Activated B cell treated with CpG ODN at 0.5 μM for 24 hours (primary cell): ENCODE measurements at regions not wholly inside any gene's neighbourhood (a gene's known extent, or its start where the extent isn't known, plus 50 kb on each side); places are given as distances from the start of the nearest gene placed in this dataset.
"Not testable (repeated sequence)": the region's sequence is repeated elsewhere in the genome, so short reads cannot be mapped to it uniquely, and the experiment has no call there.

Experiments
- ATAC-seq: fragments of 200-7000 bp; cut with Tn5 transposase; one replicate; pipeline ENCODE4 v1.10.0; 2021; ENCODE audit warnings: low read depth, mild to moderate bottlenecking, moderate library complexity
- CTCF ChIA-PET: fragments of 350-600 bp; sonication (Branson Sonifier 250); formaldehyde crosslinking; loops from one replicate; lab custom pipeline; 2021; ENCODE audit warnings: antibody characterized with exemption; lab: Charles Lee
- POLR2A ChIA-PET: fragments of 350-600 bp; sonication (Branson Sonifier 250); formaldehyde crosslinking; loops from one replicate; lab custom pipeline; 2021; ENCODE audit warnings: antibody characterized with exemption; lab: Charles Lee
- DNase-seq: peaks from one replicate; pipeline ENCODE4 v3.0.0; 2022
- H3K27ac Mint-ChIP-seq: one replicate; pipeline ENCODE4 v1.8.0; 2020; ENCODE audit warnings: mixed read lengths
- H3K27me3 Mint-ChIP-seq: one replicate; pipeline ENCODE4 v1.8.0; 2021; ENCODE audit warnings: mixed read lengths
- H3K36me3 Mint-ChIP-seq: one replicate; pipeline ENCODE4 v1.8.0; 2021; ENCODE audit warnings: low read depth, mixed read lengths
- H3K4me1 Mint-ChIP-seq: one replicate; pipeline ENCODE4 v1.8.0; 2021; ENCODE audit warnings: mixed read lengths
- H3K4me3 Mint-ChIP-seq: one replicate; pipeline ENCODE4 v1.8.0; 2020; ENCODE audit warnings: mild to moderate bottlenecking, mixed read lengths
- H3K9me3 Mint-ChIP-seq: one replicate; pipeline ENCODE4 v1.8.0; 2020; ENCODE audit warnings: mixed read lengths
- CTCF ChIP-seq: fragments of 200-600 bp; IDR thresholded peaks from one replicate; pipeline ENCODE4 v1.8.0; 2022; ENCODE audit warnings: antibody characterized with exemption, mild to moderate bottlenecking
- intact Hi-C: fragments of 100-400 bp; cut with micrococcal nuclease; formaldehyde crosslinking; loops from one replicate; pipeline ENCODE4 v1.15.1; 2024

GRCh38 chr3:22380253-22380652, 629.2 kb upstream of the ZNF385D start:
- H3K27ac Mint-ChIP-seq = no peak overlapping the region
- H3K36me3 Mint-ChIP-seq = no peaks in the 10 kb centered on the region
- ChIA-PET CTCF (no interaction called here), POLR2A (interaction anchor here (0.6 to 0.7 kb wide), 2 partner anchors 13 to 1342 kb away, joined by 3 to 5 read pairs; no protein-coding TSS in a partner anchor)
- ATAC-seq (no peak), DNase-seq (no peak)
- H3K4me1 Mint-ChIP-seq = no peaks in the 10 kb centered on the region
- no peaks in the 10 kb centered on the region for H3K9me3 Mint-ChIP-seq
- H3K4me3 Mint-ChIP-seq = no peak overlapping the region
- intact Hi-C loops = no loop called here
- no peaks in the 10 kb centered on the region for H3K27me3 Mint-ChIP-seq
- no peak for TF ChIP-seq CTCF

GRCh38 chr3:22381564-22381963, 630.6 kb upstream of the ZNF385D start:
- H3K27ac Mint-ChIP-seq, H3K27me3 Mint-ChIP-seq, CTCF ChIA-PET, H3K36me3 Mint-ChIP-seq, intact Hi-C loops, H3K9me3 Mint-ChIP-seq, POLR2A ChIA-PET, DNase-seq, H3K4me1 Mint-ChIP-seq, H3K4me3 Mint-ChIP-seq, ATAC-seq: not testable (repeated sequence)

- DNase-seq (no peak), ATAC-seq (no peak)
- Mint-ChIP-seq H3K27me3 (no peaks in the 10 kb centered on the region), H3K4me3 (no peak overlapping the region), H3K36me3 (no peaks in the 10 kb centered on the region), H3K4me1 (no peaks in the 10 kb centered on the region), H3K27ac (no peak overlapping the region), H3K9me3 (no peaks in the 10 kb centered on the region)
- intact Hi-C loops = no loop called here
- POLR2A ChIA-PET = no interaction called here
- CTCF ChIA-PET = no interaction called here
- TF ChIP-seq CTCF = no peak
Measured at GRCh38 chr3:22383285-22383684, 632.3 kb upstream of the ZNF385D start.

DNA sequence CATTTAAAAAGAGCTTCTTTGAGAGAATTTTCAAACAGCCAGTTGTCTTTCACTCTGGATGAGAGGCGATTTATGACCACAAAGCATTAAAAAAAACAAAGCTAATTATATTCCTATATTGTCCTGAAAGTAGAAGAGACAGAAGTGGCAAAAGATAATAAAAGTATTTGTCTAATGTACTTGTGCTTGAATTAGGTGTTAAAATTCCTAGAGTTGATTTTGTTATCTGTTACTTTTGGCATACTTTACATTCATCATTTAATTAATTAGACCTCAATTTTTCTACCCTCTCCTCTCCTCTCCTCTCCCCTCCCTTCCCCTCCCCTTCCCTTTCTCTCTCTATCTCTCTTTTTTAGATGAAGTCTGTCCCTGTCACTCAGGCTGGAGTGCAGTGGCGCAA, 635.1 kb upstream of the ZNF385D start:
- Mint-ChIP-seq H3K9me3 (no peaks in the 10 kb centered on the region), H3K27me3 (no peaks in the 10 kb centered on the region), H3K4me3 (no peak overlapping the region), H3K27ac (no peak overlapping the region), H3K36me3 (no peaks in the 10 kb centered on the region), H3K4me1 (no peaks in the 10 kb centered on the region)
- DNase-seq (no peak), ATAC-seq (no peak)
- CTCF ChIA-PET = no interaction called here
- intact Hi-C loops = no loop called here
- TF ChIP-seq CTCF = no peak
- POLR2A ChIA-PET = no interaction called here

- POLR2A ChIA-PET = no interaction called here
- CTCF ChIA-PET = no interaction called here
- DNase-seq (no peak), ATAC-seq (no peak)
- no peak overlapping the region for H3K4me3 Mint-ChIP-seq
- H3K27me3 Mint-ChIP-seq = no peaks in the 10 kb centered on the region
- no peaks in the 10 kb centered on the region for H3K4me1 Mint-ChIP-seq
- no peak overlapping the region for H3K27ac Mint-ChIP-seq
- no peaks in the 10 kb centered on the region for H3K9me3 Mint-ChIP-seq
- no peaks in the 10 kb centered on the region for H3K36me3 Mint-ChIP-seq
- intact Hi-C loops = no loop called here
- no peak for TF ChIP-seq CTCF
Measured at GRCh38 chr3:22392286-22392685, 641.3 kb upstream of the ZNF385D start.

GRCh38 chr3:22392859-22393258, 641.8 kb upstream of the ZNF385D start:
- no peaks in the 10 kb centered on the region for H3K36me3 Mint-ChIP-seq
- DNase-seq (no peak), ATAC-seq (no peak)
- TF ChIP-seq CTCF = no peak
- no peak overlapping the region for H3K4me3 Mint-ChIP-seq
- H3K9me3 Mint-ChIP-seq = peaks cover 3% of the 10 kb centered on the region
- intact Hi-C loops = no loop called here
- CTCF ChIA-PET = no interaction called here
- H3K4me1 Mint-ChIP-seq = no peaks in the 10 kb centered on the region
- no peaks in the 10 kb centered on the region for H3K27me3 Mint-ChIP-seq
- H3K27ac Mint-ChIP-seq = no peak overlapping the region
- POLR2A ChIA-PET = interaction anchor here (0.5 kb wide), 1 partner anchor 12 kb away, joined by 5 read pairs; no protein-coding TSS in a partner anchor
